ENCODE measurements at regions not wholly inside any gene's neighbourhood (a gene's known extent, or its start where the extent isn't known, plus 50 kb on each side); places are given as distances from the start of the nearest gene placed in this dataset.

- TF ChIP-seq ZNF781 (CRISPR knock-in tag; IDR thresholded peaks at IDR 0.05; ENCODE audit: borderline replicate concordance, not compliant biosample characterization), result no peak
- no peak for TF ChIP-seq ZNF780A (CRISPR knock-in tag; IDR thresholded peaks at IDR 0.05)
- no peak for TF ChIP-seq ZHX1 (CRISPR knock-in tag; IDR thresholded peaks at IDR 0.05; ENCODE audit: low read depth)
- no peak for TF ChIP-seq YY1 (IDR thresholded peaks at IDR 0.05; ENCODE audit: insufficient read depth, insufficient replicate concordance, low read depth, low read length)
- no peak for TF ChIP-seq ZNF512B (CRISPR knock-in tag; IDR thresholded peaks at IDR 0.05; ENCODE audit: borderline replicate concordance)
- no peak for TF ChIP-seq HNRNPK (IDR thresholded peaks at IDR 0.05; ENCODE audit: low read depth, low read length, poor library complexity, severe bottlenecking)
- TF ChIP-seq MZF1 (CRISPR knock-in tag; IDR thresholded peaks at IDR 0.05; ENCODE audit: borderline replicate concordance), result no peak
- TF ChIP-seq POLR2A (IDR thresholded peaks at IDR 0.05; ENCODE audit: insufficient read depth in 1 of 2, low read depth in 2 of 2, low read length in 2 of 2), result no peak
- no peak for TF ChIP-seq BCL3 (CRISPR knock-in tag; IDR thresholded peaks at IDR 0.05)
- TF ChIP-seq POLR2AphosphoS5 (IDR thresholded peaks at IDR 0.05; ENCODE audit: low read depth, low read length), result no peak
- no peak for TF ChIP-seq FOSL2 (CRISPR knock-in tag; IDR thresholded peaks at IDR 0.05)
- TF ChIP-seq GTF2F1 (IDR thresholded peaks at IDR 0.05; ENCODE audit: low read length), result no peak
These were observed 238.2 kb downstream of the CDH7 start for GRCh38 chr18:65988972-65989371.
